Left kidney (tissue), 1 donor: ENCODE measurements at regions not wholly inside any gene's neighbourhood (a gene's known extent, or its start where the extent isn't known, plus 50 kb on each side); places are given as distances from the start of the nearest gene placed in this dataset.

Experiments used
- DNase-seq: peaks from one replicate; pipeline ENCODE4 v3.0.0-alpha.2; 2013

GRCh38 chr6:51323056-51323455 lies 504.4 kb downstream of the TFAP2B start:
- DNase-seq = no peak

DNA sequence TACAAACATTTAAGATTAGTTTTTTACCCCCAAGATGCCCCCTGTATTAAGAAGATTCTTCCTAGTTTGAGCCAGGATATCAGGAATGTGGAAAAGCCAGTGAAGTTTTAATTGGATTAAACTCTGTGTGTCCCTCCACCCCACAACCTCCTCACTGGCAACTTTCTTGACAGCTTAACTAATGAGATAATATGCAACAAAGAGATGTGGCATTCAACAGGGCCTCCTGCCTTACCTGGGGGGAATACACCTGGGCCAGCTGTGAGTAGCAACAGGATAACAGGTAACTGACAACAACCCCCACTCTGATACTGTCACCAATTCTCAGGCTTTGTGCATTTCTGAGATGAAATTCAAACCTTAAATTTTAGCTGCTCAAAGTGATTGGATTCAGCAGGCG lies 512.3 kb downstream of the TFAP2B start:
- no peak for DNase-seq

- no peak for DNase-seq
Observed at GRCh38 chr6:51335543-51335942, 516.9 kb downstream of the TFAP2B start.

DNA sequence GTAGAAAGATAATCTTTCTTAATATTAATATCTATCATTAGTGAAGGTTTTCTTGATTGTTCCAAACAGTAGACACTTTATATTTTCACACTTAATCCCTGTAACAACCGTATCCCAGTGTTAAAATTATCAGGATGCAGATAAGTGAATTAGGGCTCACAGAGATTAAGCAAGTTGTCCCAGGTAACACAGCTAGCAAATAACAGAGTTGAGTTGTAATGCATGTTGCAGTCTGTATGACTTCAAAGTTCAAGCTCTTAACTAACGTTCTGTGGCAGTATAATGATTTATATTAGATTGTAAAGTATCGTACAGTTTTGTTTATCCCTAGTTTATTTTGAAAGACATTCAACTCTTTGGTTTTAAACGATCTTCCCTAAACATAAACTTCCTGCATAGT lies 517.5 kb downstream of the TFAP2B start:
- no peak for DNase-seq

GRCh38 chr6:51337277-51337676 lies 518.6 kb downstream of the TFAP2B start:
- no peak for DNase-seq

GRCh38 chr6:51339108-51339507 lies 520.4 kb downstream of the TFAP2B start:
- DNase-seq = no peak

DNA sequence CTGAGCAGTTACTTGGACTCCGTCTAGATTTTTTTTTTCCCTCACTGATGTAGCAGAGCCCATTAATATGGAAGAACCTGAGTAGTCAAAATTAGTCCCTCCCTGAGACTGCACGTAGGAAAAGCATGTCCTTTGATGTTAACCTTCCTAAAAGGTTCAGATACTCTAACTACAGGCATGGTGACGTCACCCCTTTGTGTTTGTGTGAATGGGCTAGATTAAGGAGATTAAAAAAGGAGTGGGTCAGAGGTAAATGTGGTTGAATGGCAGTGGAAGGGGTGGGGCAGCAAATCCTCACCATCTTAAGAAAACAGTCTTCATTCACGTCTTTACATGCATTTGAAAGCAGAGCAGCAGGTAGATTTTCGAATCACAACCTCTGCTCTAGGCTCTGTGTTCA lies 521.1 kb downstream of the TFAP2B start:
- DNase-seq = no peak

DNA sequence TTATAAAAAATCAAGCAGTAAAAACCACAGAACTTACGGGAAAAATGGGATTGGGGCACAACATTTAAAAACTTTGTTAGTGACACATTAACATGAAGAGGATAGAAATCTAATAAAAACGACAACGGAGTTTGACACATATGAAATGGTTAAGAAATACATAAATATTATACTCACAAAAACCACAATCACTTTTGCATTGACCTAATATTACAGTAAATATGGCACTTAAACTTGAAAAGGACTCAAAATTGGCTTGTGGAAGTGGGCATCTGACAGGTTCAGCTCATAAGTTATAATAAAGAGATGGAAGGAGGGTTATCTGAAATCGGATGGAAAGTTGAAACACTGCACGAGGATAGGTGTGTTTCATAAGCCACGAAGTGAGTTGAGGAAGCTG lies 523.7 kb downstream of the TFAP2B start:
- no peak for DNase-seq

GRCh38 chr6:51349857-51350256 lies 531.2 kb downstream of the TFAP2B start:
- DNase-seq = no peak

DNA sequence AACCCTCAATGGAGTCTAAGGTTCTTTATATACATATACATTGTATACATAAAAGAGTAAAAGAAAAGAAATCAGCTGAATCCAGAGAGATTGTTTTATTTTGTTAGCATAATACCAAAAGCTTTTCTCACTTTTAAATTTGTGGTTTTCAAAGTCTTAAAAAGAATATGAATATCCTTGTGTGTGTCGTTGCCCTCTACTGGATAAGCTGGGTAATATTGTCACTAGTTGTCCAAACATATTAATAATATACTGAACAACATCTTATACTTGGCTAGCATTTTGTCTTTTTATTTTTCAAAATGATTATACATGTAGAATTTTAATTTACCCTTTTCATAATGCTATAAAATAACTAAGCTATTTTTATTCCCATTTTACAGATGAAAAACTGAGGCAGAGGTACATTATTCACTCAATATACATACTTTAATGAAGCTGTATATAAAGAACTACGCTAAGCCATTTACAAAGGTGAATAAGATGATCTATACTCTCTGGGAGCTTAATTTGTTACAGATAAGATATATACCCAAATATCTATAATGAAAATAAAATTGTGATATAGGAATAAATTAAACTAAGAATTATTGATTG lies 531.7 kb downstream of the TFAP2B start:
- no peak for DNase-seq

DNA sequence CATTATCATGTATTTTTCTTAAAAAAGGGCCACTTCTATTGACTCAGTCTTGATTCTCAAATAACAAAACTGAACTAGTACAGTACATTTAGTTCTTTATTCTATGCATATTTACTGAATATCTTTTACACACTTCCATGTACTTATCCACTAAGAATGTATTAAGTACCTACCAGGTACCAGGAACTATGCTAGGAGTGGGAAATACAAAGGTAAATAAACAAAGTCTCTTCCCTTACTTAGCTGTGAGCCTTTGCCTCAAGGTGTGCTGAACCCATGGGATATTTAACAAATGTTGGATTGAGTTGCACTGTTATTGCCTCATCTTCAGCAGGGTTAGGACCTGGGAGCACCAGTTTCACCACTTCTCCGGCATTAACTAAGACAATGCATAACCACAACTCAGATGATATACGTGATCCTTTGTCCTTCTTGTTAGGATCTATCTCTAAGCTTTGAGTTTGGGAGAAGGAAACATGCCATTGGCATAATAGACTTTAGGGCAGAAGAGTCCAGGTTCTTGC lies 533.9 kb downstream of the TFAP2B start:
- no peak for DNase-seq

DNA sequence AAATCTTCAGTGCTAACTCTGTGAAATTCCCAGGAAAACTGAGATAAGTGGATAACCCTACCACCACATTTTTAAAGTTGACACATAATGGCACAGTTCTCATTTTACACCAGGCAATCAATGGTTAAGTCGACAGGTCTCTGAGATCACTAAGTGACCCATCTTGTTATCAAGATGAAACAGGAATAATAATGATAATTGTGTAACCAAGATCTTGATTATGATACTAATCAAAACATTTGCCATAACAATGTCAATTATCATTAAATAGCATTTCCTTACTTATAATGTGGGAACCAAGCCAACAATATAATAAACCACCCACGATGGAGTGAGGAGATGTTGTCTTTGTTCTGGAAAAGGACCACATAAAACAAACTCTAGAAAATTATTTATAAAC lies 541.6 kb downstream of the TFAP2B start:
- DNase-seq = no peak

GRCh38 chr6:51365566-51365965 lies 546.9 kb downstream of the TFAP2B start:
- no peak for DNase-seq

DNA sequence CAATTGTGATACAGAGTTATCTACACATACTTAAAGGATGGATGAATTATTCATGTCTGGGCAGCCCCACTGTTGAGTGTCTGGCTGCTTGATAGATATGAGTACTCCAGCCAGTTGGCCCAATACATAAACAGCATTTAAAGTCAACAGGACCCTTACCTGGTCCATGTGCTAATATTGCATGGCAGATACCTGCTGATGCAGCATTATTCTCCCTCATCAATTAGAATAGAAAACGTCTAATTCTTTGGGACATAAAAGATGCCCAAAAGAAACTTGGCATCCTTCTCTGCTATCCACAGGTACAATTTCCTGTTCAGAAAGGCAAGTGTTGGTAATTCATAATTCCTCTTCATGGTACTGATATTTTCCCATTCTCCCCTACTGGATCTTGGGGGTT lies 550.8 kb downstream of the TFAP2B start:
- no peak for DNase-seq

DNA sequence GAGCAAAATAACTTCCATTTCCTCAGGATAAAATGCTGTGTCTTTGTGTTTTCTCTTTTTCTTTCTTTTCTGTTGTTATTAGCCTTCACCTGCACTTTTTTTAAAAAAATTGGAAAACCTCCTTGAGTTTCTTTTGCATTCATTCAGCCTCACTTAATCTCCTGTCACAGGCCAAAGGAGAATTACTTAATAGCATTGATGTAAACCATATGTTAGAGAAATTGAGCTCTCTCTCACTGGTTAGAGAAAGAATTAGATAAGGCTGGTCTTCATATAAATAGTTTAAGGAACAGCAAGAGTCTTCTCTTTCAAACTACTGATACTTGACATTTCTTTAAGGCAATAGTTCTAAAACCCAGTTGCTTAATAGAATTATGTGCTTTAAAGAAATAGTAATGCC lies 564.2 kb downstream of the TFAP2B start:
- no peak for DNase-seq

DNA sequence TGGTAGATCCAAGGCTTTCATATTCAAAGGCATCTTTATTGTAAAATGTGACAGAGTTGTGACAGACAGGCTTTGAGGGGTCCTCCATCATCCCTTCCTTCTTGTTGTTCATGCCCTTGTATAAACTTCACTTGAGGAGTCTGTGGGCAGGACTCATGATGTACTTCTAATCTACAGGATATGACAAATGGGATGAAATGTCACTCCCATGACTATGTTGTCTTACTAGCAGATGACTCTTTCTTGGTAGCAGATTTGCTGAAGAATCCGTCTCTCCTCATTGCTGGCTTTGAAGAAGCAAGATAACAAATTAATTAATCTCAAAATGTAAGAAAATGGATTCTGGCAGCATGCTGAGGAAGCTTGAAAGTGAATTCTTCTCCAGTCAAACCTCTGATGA lies 566.1 kb downstream of the TFAP2B start:
- no peak for DNase-seq

GRCh38 chr6:51386347-51386836 lies 567.7 kb downstream of the TFAP2B start:
- DNase-seq = no peak

DNA sequence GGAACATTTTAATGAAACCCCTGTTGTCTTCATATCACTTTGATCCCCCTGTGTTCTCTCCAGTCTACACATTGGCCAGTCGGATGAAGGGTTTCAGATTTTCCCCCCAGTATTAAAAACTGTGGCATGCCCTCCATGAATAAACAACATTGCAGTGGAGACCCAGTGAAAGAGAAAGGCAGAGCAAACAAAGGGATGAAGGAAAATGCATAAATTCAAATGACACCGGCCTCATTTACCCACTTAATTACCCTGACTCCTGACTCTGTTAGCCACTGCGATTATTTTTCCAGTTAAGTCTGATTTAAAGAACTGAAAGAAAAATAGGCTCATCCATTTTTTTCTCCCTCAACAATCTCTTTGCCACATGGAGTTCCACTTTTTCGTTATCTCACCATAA lies 569.2 kb downstream of the TFAP2B start:
- no peak for DNase-seq

DNA sequence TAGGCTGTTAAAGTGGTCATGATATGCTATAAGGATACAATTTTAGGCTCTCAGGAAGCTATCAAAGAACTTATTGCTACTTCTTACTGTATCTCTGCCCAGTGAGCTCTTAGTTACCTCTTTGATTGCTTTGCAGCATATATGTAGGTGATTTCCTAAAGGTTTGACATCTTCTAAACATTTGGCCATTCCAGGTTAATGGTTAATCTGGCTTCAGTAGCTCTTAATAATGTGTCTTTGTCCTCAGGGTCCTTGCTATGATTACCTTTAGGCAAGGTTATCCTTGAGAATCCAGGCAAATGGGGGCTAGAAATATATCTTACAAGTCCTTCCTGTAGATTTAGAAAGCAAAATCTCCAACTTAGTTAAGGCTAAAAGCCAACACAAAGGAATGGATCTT lies 575.4 kb downstream of the TFAP2B start:
- no peak for DNase-seq

DNA sequence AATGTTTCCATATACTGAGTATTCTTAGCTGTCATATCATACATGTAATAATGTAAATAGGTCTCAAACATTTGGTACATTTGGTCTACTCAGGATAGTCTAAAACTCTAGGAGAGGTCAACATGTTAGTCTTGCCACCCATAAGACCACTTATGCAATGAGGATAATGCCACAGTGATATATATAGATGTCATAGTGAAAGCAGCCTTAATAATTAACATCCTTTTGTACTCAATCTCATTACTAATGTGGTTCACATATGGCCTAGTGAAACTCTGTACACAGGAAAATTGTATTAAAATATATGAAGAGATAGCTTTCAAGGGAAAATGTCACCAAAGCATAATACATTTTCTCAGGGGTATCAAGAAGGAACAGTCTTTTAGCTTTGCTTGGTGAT lies 577.9 kb downstream of the TFAP2B start:
- no peak for DNase-seq

DNA sequence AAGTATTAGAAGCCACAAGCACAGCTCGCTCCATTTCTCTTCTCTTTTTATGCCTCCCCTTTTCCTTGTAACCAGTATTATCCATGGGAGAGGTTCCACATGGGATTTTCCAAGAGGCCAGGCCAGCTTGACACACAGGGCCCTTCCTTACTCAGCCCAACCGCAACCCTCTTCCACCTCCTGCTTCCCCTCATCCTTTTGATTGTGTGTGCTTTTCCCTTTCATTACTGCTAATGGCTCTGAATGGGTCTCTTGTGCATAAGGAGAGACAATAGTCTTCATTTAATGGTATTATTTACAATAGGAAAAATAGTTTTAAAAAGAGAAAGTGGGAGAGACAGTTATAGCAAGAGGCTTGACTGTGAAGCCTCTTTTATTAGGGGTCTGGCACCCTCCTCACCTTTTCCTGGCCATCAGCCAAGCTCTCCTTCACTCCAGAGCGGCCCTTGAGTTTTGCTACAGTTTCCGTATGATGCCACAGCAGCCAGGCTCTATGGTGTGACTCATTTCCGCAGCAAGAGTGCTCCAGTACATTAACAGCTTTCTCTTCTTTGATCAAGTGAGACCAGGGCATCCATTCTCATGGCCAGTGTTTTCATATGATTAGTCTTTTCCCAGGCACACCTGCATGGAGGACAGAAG lies 579.5 kb downstream of the TFAP2B start:
- no peak for DNase-seq

GRCh38 chr6:51398793-51399192 lies 580.1 kb downstream of the TFAP2B start:
- DNase-seq = no peak

DNA sequence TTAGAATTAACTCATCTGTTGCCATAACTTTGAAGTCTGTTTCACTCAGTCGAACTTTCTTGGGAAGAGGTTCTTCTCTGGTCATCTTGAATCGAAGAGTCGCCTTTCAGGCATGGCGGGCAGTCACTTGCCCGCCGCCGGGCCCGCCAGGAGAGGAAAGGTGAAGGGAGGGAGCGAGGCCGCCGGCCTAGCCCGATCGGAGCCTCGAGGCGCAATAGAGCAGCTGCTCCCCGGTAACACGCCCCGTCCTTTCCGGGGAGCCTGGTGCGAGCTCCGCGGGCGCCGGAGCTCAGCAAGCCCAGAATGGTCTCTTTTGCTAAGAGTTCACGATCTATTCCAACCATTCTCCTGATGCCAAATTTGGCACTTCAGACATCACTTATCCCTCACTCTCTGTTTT lies 591.8 kb downstream of the TFAP2B start:
- no peak for DNase-seq

- no peak for DNase-seq
Observed at GRCh38 chr6:51411496-51412125, 592.9 kb downstream of the TFAP2B start.
